ENCODE measurements at regions not wholly inside any gene's neighbourhood (a gene's known extent, or its start where the extent isn't known, plus 50 kb on each side); places are given as distances from the start of the nearest gene placed in this dataset.

DNA sequence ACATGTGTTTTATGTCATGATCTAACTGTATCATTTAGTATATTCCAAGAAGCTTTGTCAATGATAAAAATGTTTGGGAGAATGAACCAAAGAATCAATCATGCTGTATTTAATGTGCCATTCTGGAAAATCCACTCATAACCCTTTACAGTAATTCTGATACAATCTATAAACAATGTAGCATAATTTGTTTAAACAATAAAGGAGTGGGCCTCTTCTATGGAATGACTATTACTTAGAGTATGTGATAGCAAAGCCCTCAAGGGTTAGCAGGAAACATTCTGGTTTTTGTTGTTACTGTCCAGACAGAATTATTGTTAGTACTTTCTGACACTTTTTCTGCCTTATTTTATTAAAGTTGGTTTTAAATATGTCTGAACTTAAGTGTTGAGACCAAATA, 1073.1 kb downstream of the SLITRK5 start:
- Histone ChIP-seq H3K27ac (ENCODE audit: low read depth, low read length) (no peak overlapping the region), H3K36me3 (ENCODE audit: control insufficient read depth, insufficient read depth, low read length) (no peaks in the 10 kb centered on the region), H3K9me3 (ENCODE audit: control insufficient read depth, insufficient read depth, low read length) (no peaks in the 10 kb centered on the region), H3K27me3 (ENCODE audit: control insufficient read depth, insufficient read depth, low read length) (no peaks in the 10 kb centered on the region), H3K4me3 (ENCODE audit: low read depth, low read length) (no peak overlapping the region), H3K4me1 (ENCODE audit: control insufficient read depth, insufficient read depth, low read length) (no peaks in the 10 kb centered on the region)
- no peak for DNase-seq (ENCODE audit: low read depth in 4 of 6, low spot score in 6 of 6)

DNA sequence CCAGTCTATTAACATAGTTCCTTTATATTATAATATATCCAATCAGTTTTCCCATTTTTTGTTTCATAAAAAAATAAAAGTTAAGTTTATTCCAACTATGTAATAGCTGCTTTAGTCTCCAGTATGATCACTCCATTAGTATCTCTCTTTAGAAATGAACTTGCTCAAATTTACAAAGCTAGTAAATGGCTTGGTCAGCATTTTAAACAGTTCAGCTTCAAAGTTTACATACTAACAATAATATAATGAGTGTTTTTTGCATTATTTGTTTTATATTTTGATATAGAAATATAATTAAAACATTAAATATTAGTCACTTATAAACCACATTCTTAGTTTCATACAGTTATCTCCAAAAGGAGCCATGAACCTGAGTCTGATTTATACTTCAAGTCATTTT, 1073.8 kb downstream of the SLITRK5 start:
- Histone ChIP-seq H3K9me3 (ENCODE audit: control insufficient read depth, insufficient read depth, low read length) (no peaks in the 10 kb centered on the region), H3K27me3 (ENCODE audit: control insufficient read depth, insufficient read depth, low read length) (no peaks in the 10 kb centered on the region), H3K4me1 (ENCODE audit: control insufficient read depth, insufficient read depth, low read length) (no peaks in the 10 kb centered on the region), H3K4me3 (ENCODE audit: low read depth, low read length) (no peak overlapping the region), H3K36me3 (ENCODE audit: control insufficient read depth, insufficient read depth, low read length) (no peaks in the 10 kb centered on the region), H3K27ac (ENCODE audit: low read depth, low read length) (no peak overlapping the region)
- no peak for DNase-seq (ENCODE audit: low read depth in 4 of 6, low spot score in 6 of 6)

GRCh38 chr13:88752041-88752440, 1080.9 kb downstream of the SLITRK5 start:
- no peaks in the 10 kb centered on the region for H3K27me3 ChIP-seq (ENCODE audit: control insufficient read depth, insufficient read depth, low read length)
- H3K4me3 ChIP-seq (ENCODE audit: low read depth, low read length), result no peak overlapping the region
- no peaks in the 10 kb centered on the region for H3K4me1 ChIP-seq (ENCODE audit: control insufficient read depth, insufficient read depth, low read length)
- DNase-seq (ENCODE audit: low read depth in 4 of 6, low spot score in 6 of 6), result peak in 1 of 6 donors; percentile 42
- H3K36me3 ChIP-seq (ENCODE audit: control insufficient read depth, insufficient read depth, low read length), result no peaks in the 10 kb centered on the region
- no peak overlapping the region for H3K27ac ChIP-seq (ENCODE audit: low read depth, low read length)
- WGBS (ENCODE audit: insufficient coverage), result no CpG with 5 or more reads among the region's 1 CpG
- H3K9me3 ChIP-seq (ENCODE audit: control insufficient read depth, insufficient read depth, low read length), result no peaks in the 10 kb centered on the region

DNA sequence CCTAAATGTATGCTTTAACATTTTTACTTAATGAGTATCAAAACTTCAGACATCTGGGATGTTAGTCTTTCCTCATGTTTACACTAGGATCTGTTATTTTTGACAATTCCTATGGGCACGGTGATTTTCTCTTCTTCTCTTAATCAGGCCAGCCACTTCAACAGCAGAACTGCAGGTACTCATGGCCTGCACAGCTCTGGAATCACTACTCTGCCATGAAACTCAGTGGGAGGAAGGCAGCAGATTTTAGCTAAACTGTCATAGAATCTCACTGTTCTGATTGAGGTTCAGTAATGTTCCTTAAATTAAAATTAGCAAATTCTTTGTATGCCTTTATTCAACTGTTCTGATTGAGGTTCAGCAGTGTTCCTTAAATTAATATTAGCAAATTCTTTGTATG, 1083.0 kb downstream of the SLITRK5 start:
- H3K27ac ChIP-seq (ENCODE audit: low read depth, low read length), result no peak overlapping the region
- peaks cover 2% of the 10 kb centered on the region for H3K9me3 ChIP-seq (ENCODE audit: control insufficient read depth, insufficient read depth, low read length)
- no peak overlapping the region for H3K4me3 ChIP-seq (ENCODE audit: low read depth, low read length)
- WGBS (ENCODE audit: insufficient coverage), result no CpG with 5 or more reads among the region's 1 CpG
- no peak for DNase-seq (ENCODE audit: low read depth in 4 of 6, low spot score in 6 of 6)
- H3K27me3 ChIP-seq (ENCODE audit: control insufficient read depth, insufficient read depth, low read length), result no peaks in the 10 kb centered on the region
- H3K4me1 ChIP-seq (ENCODE audit: control insufficient read depth, insufficient read depth, low read length), result no peaks in the 10 kb centered on the region
- no peaks in the 10 kb centered on the region for H3K36me3 ChIP-seq (ENCODE audit: control insufficient read depth, insufficient read depth, low read length)

GRCh38 chr13:88761145-88761544, 1090.0 kb downstream of the SLITRK5 start:
- Histone ChIP-seq H3K4me3 (ENCODE audit: low read depth, low read length) (no peak overlapping the region), H3K4me1 (ENCODE audit: control insufficient read depth, insufficient read depth, low read length) (no peaks in the 10 kb centered on the region), H3K27ac (ENCODE audit: low read depth, low read length) (no peak overlapping the region), H3K27me3 (ENCODE audit: control insufficient read depth, insufficient read depth, low read length) (no peaks in the 10 kb centered on the region), H3K36me3 (ENCODE audit: control insufficient read depth, insufficient read depth, low read length) (no peaks in the 10 kb centered on the region), H3K9me3 (ENCODE audit: control insufficient read depth, insufficient read depth, low read length) (peaks cover 2% of the 10 kb centered on the region)
- DNase-seq (ENCODE audit: low read depth in 4 of 6, low spot score in 6 of 6), result no peak
- 80% methylated on average over 1 of the region's 4 CpGs for WGBS (ENCODE audit: insufficient coverage)

DNA sequence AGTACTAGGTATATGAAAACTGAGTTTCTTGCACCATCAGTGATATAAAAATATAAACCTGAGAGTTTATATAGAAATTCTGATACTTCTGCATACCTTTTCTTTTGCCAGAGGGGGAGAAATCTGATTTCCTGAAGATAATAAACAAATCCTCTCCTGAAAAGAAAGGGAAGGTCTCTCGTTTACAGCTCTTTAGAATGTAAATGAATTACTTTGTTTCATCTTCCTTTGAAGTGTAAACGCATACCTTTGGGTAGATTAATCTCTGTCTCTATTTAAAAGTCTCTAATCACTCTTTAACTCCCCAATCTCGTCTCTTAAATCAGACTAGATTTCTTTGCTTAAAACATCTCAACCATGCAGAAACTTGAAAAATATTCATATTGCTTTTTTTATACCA, 1092.9 kb downstream of the SLITRK5 start:
- no peak for DNase-seq (ENCODE audit: low read depth in 4 of 6, low spot score in 6 of 6)
- no CpG with 5 or more reads among the region's 3 CpGs for WGBS (ENCODE audit: insufficient coverage)
- no peak overlapping the region for H3K27ac ChIP-seq (ENCODE audit: low read depth, low read length)

DNA sequence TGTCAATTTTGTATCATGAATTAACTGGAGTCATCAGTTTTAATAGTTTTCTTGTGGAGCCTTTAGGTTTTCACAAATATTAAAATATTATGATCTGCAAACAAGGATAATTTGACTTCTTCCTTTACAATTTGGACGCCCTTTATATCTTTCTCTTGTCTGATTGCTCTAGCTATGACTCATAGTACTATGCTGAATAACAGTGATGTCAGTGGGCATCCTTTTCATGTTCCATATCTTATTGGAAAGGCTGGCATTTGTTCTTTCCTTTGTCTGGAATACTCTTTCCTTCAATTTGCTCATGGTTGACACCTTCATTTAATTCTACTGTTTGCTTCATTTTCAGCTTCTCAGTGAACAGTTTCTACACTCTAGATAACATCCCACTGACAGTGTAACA, 1129.3 kb downstream of the SLITRK5 start:
- Histone ChIP-seq H3K9me3 (ENCODE audit: control insufficient read depth, insufficient read depth, low read length) (no peaks in the 10 kb centered on the region), H3K36me3 (ENCODE audit: control insufficient read depth, insufficient read depth, low read length) (no peaks in the 10 kb centered on the region), H3K27ac (ENCODE audit: low read depth, low read length) (no peak overlapping the region), H3K27me3 (ENCODE audit: control insufficient read depth, insufficient read depth, low read length) (no peaks in the 10 kb centered on the region), H3K4me1 (ENCODE audit: control insufficient read depth, insufficient read depth, low read length) (no peaks in the 10 kb centered on the region), H3K4me3 (ENCODE audit: low read depth, low read length) (no peak overlapping the region)
- no CpG with 5 or more reads among the region's 1 CpG for WGBS (ENCODE audit: insufficient coverage)
- DNase-seq (ENCODE audit: low read depth in 4 of 6, low spot score in 6 of 6), result no peak

More for the DNA sequence above, 1092.9 kb downstream of the SLITRK5 start:
- H3K27me3 ChIP-seq (ENCODE audit: control insufficient read depth, insufficient read depth, low read length), result no peaks in the 10 kb centered on the region
- no peaks in the 10 kb centered on the region for H3K4me1 ChIP-seq (ENCODE audit: control insufficient read depth, insufficient read depth, low read length)
- no peak overlapping the region for H3K4me3 ChIP-seq (ENCODE audit: low read depth, low read length)
- H3K36me3 ChIP-seq (ENCODE audit: control insufficient read depth, insufficient read depth, low read length), result no peaks in the 10 kb centered on the region
- no peaks in the 10 kb centered on the region for H3K9me3 ChIP-seq (ENCODE audit: control insufficient read depth, insufficient read depth, low read length)

GRCh38 chr13:88801361-88801760, 1130.2 kb downstream of the SLITRK5 start:
- no peaks in the 10 kb centered on the region for H3K4me1 ChIP-seq (ENCODE audit: control insufficient read depth, insufficient read depth, low read length)
- peak in 1 of 6 donors; percentile 46 for DNase-seq (ENCODE audit: low read depth in 4 of 6, low spot score in 6 of 6)
- H3K36me3 ChIP-seq (ENCODE audit: control insufficient read depth, insufficient read depth, low read length), result no peaks in the 10 kb centered on the region
- WGBS (ENCODE audit: insufficient coverage), result no CpG with 5 or more reads among the region's 1 CpG
- no peak overlapping the region for H3K4me3 ChIP-seq (ENCODE audit: low read depth, low read length)
- H3K9me3 ChIP-seq (ENCODE audit: control insufficient read depth, insufficient read depth, low read length), result no peaks in the 10 kb centered on the region
- no peaks in the 10 kb centered on the region for H3K27me3 ChIP-seq (ENCODE audit: control insufficient read depth, insufficient read depth, low read length)
- H3K27ac ChIP-seq (ENCODE audit: low read depth, low read length), result no peak overlapping the region

GRCh38 chr13:88802886-88803285, 1131.7 kb downstream of the SLITRK5 start:
- no peak overlapping the region for H3K4me3 ChIP-seq (ENCODE audit: low read depth, low read length)
- no peak for DNase-seq (ENCODE audit: low read depth in 4 of 6, low spot score in 6 of 6)
- WGBS (ENCODE audit: insufficient coverage), result 90% methylated on average over 2 of the region's 2 CpGs
- no peaks in the 10 kb centered on the region for H3K9me3 ChIP-seq (ENCODE audit: control insufficient read depth, insufficient read depth, low read length)
- H3K36me3 ChIP-seq (ENCODE audit: control insufficient read depth, insufficient read depth, low read length), result no peaks in the 10 kb centered on the region
- H3K4me1 ChIP-seq (ENCODE audit: control insufficient read depth, insufficient read depth, low read length), result no peaks in the 10 kb centered on the region
- no peak overlapping the region for H3K27ac ChIP-seq (ENCODE audit: low read depth, low read length)
- no peaks in the 10 kb centered on the region for H3K27me3 ChIP-seq (ENCODE audit: control insufficient read depth, insufficient read depth, low read length)

DNA sequence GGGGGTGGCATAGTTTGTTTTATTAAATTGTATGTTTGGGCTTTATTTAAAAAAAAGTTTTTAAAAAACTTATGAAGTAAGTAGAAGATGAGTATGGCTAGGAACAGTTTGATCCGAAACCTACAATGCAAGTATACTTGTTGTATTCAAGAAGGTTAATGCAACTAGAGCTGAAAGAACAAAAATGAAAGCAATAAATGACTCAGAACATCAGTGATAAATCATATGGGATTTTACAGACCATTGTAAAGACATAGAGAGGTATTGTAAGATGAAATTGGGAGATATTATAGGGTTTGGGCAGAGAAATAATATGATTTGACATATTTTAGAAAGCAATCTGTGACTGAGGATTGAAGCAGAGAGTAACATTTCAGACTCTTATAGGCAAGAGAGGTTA, 1135.3 kb downstream of the SLITRK5 start:
- Histone ChIP-seq H3K36me3 (ENCODE audit: control insufficient read depth, insufficient read depth, low read length) (no peaks in the 10 kb centered on the region), H3K9me3 (ENCODE audit: control insufficient read depth, insufficient read depth, low read length) (peaks cover 3% of the 10 kb centered on the region), H3K27ac (ENCODE audit: low read depth, low read length) (no peak overlapping the region), H3K4me1 (ENCODE audit: control insufficient read depth, insufficient read depth, low read length) (no peaks in the 10 kb centered on the region), H3K4me3 (ENCODE audit: low read depth, low read length) (no peak overlapping the region), H3K27me3 (ENCODE audit: control insufficient read depth, insufficient read depth, low read length) (no peaks in the 10 kb centered on the region)
- 83% methylated on average over 1 of the region's 1 CpG for WGBS (ENCODE audit: insufficient coverage)
- no peak for DNase-seq (ENCODE audit: low read depth in 4 of 6, low spot score in 6 of 6)

All from spinal cord (tissue), 9 donors.